ENCODE measurements at regions not wholly inside any gene's neighbourhood (a gene's known extent, or its start where the extent isn't known, plus 50 kb on each side); places are given as distances from the start of the nearest gene placed in this dataset.
"Not testable (repeated sequence)": the region's sequence is repeated elsewhere in the genome, so short reads cannot be mapped to it uniquely, and the experiment has no call there.

GRCh38 chr2:39568561-39569006 is 97.1 kb upstream of the TMEM178A start:
- Mint-ChIP-seq H3K36me3 (ENCODE audit: low read depth) (peaks cover 4% of the 10 kb centered on the region), H3K27me3 (no peaks in the 10 kb centered on the region), H3K27ac (no peak overlapping the region), H3K4me1 (ENCODE audit: low read depth) (no peaks in the 10 kb centered on the region), H3K9me3 (peaks cover 10% of the 10 kb centered on the region), H3K4me3 (no peak overlapping the region)

GRCh38 chr2:39570130-39570555 is 95.6 kb upstream of the TMEM178A start:
- Mint-ChIP-seq H3K4me1 (ENCODE audit: low read depth) (no peaks in the 10 kb centered on the region), H3K27me3 (no peaks in the 10 kb centered on the region), H3K4me3 (no peak overlapping the region), H3K36me3 (ENCODE audit: low read depth) (no peaks in the 10 kb centered on the region), H3K27ac (no peak overlapping the region), H3K9me3 (peaks cover 4% of the 10 kb centered on the region)

- no peak overlapping the region for H3K27ac Mint-ChIP-seq
- peaks cover 4% of the 10 kb centered on the region for H3K9me3 Mint-ChIP-seq
- no peaks in the 10 kb centered on the region for H3K4me1 Mint-ChIP-seq (ENCODE audit: low read depth)
- no peaks in the 10 kb centered on the region for H3K36me3 Mint-ChIP-seq (ENCODE audit: low read depth)
- no peak overlapping the region for H3K4me3 Mint-ChIP-seq
- H3K27me3 Mint-ChIP-seq = no peaks in the 10 kb centered on the region
Observed at GRCh38 chr2:39570614-39571013, 95.1 kb upstream of the TMEM178A start.

GRCh38 chr2:39571111-39571731 is 94.5 kb upstream of the TMEM178A start:
- H3K27ac Mint-ChIP-seq = no peak overlapping the region
- no peaks in the 10 kb centered on the region for H3K36me3 Mint-ChIP-seq (ENCODE audit: low read depth)
- no peaks in the 10 kb centered on the region for H3K27me3 Mint-ChIP-seq
- peaks cover 4% of the 10 kb centered on the region for H3K9me3 Mint-ChIP-seq
- no peaks in the 10 kb centered on the region for H3K4me1 Mint-ChIP-seq (ENCODE audit: low read depth)
- H3K4me3 Mint-ChIP-seq = no peak overlapping the region

GRCh38 chr2:39573276-39573675 is 92.4 kb upstream of the TMEM178A start:
- Mint-ChIP-seq H3K27ac (no peak overlapping the region), H3K4me3 (no peak overlapping the region), H3K9me3 (no peaks in the 10 kb centered on the region), H3K27me3 (no peaks in the 10 kb centered on the region), H3K4me1 (ENCODE audit: low read depth) (no peaks in the 10 kb centered on the region), H3K36me3 (ENCODE audit: low read depth) (no peaks in the 10 kb centered on the region)

- peaks cover 10% of the 10 kb centered on the region for H3K9me3 Mint-ChIP-seq
- no peaks in the 10 kb centered on the region for H3K36me3 Mint-ChIP-seq (ENCODE audit: low read depth)
- H3K27me3 Mint-ChIP-seq = peaks cover 10% of the 10 kb centered on the region
- no peaks in the 10 kb centered on the region for H3K4me1 Mint-ChIP-seq (ENCODE audit: low read depth)
- no peak overlapping the region for H3K27ac Mint-ChIP-seq
- H3K4me3 Mint-ChIP-seq = no peak overlapping the region
Observed at GRCh38 chr2:39581866-39582265, 83.9 kb upstream of the TMEM178A start.

GRCh38 chr2:39583213-39583612 is 82.5 kb upstream of the TMEM178A start:
- Mint-ChIP-seq H3K4me3 (no peak overlapping the region), H3K27me3 (peaks cover 10% of the 10 kb centered on the region), H3K27ac (no peak overlapping the region), H3K9me3 (peaks cover 13% of the 10 kb centered on the region), H3K36me3 (ENCODE audit: low read depth) (no peaks in the 10 kb centered on the region), H3K4me1 (ENCODE audit: low read depth) (no peaks in the 10 kb centered on the region)

- no peaks in the 10 kb centered on the region for H3K4me1 Mint-ChIP-seq (ENCODE audit: low read depth)
- no peak overlapping the region for H3K4me3 Mint-ChIP-seq
- peaks cover 13% of the 10 kb centered on the region for H3K9me3 Mint-ChIP-seq
Observed at GRCh38 chr2:39583781-39584180, 81.9 kb upstream of the TMEM178A start.

GRCh38 chr2:39584283-39584965 is 81.3 kb upstream of the TMEM178A start:
- H3K27me3 Mint-ChIP-seq = peaks cover 9% of the 10 kb centered on the region
- H3K4me3 Mint-ChIP-seq = no peak overlapping the region
- H3K36me3 Mint-ChIP-seq (ENCODE audit: low read depth) = no peaks in the 10 kb centered on the region
- H3K27ac Mint-ChIP-seq = no peak overlapping the region
- peaks cover 13% of the 10 kb centered on the region for H3K9me3 Mint-ChIP-seq
- H3K4me1 Mint-ChIP-seq (ENCODE audit: low read depth) = no peaks in the 10 kb centered on the region

More at GRCh38 chr2:39583781-39584180, 81.9 kb upstream of the TMEM178A start:
- H3K27ac Mint-ChIP-seq = no peak overlapping the region
- H3K27me3 Mint-ChIP-seq = peaks cover 10% of the 10 kb centered on the region
- no peaks in the 10 kb centered on the region for H3K36me3 Mint-ChIP-seq (ENCODE audit: low read depth)

GRCh38 chr2:39585531-39585930 is 80.2 kb upstream of the TMEM178A start:
- H3K4me1 Mint-ChIP-seq (ENCODE audit: low read depth) = not testable (repeated sequence)

GRCh38 chr2:39587168-39587567 is 78.5 kb upstream of the TMEM178A start:
- Mint-ChIP-seq H3K9me3 (peaks cover 5% of the 10 kb centered on the region), H3K27ac (no peak overlapping the region), H3K36me3 (ENCODE audit: low read depth) (no peaks in the 10 kb centered on the region), H3K27me3 (peaks cover 13% of the 10 kb centered on the region), H3K4me1 (ENCODE audit: low read depth) (no peaks in the 10 kb centered on the region), H3K4me3 (no peak overlapping the region)

More at GRCh38 chr2:39585531-39585930, 80.2 kb upstream of the TMEM178A start:
- not testable (repeated sequence) for H3K27me3 Mint-ChIP-seq; H3K4me3 Mint-ChIP-seq; H3K36me3 Mint-ChIP-seq (ENCODE audit: low read depth); H3K27ac Mint-ChIP-seq
- peaks cover 13% of the 10 kb centered on the region for H3K9me3 Mint-ChIP-seq

- Mint-ChIP-seq H3K4me3 (no peak overlapping the region), H3K27ac (no peak overlapping the region), H3K4me1 (ENCODE audit: low read depth) (no peaks in the 10 kb centered on the region), H3K9me3 (peaks cover 5% of the 10 kb centered on the region), H3K36me3 (ENCODE audit: low read depth) (no peaks in the 10 kb centered on the region), H3K27me3 (peaks cover 11% of the 10 kb centered on the region)
Observed at GRCh38 chr2:39587641-39588040, 78.1 kb upstream of the TMEM178A start.

GRCh38 chr2:39593439-39594393 is 72.0 kb upstream of the TMEM178A start:
- Mint-ChIP-seq H3K27me3 (peaks cover 6% of the 10 kb centered on the region), H3K4me3 (no peak overlapping the region), H3K4me1 (ENCODE audit: low read depth) (no peaks in the 10 kb centered on the region), H3K36me3 (ENCODE audit: low read depth) (no peaks in the 10 kb centered on the region), H3K9me3 (no peaks in the 10 kb centered on the region), H3K27ac (no peak overlapping the region)

GRCh38 chr2:39595116-39595515 is 70.6 kb upstream of the TMEM178A start:
- no peak overlapping the region for H3K27ac Mint-ChIP-seq
- no peaks in the 10 kb centered on the region for H3K36me3 Mint-ChIP-seq (ENCODE audit: low read depth)
- no peaks in the 10 kb centered on the region for H3K9me3 Mint-ChIP-seq
- H3K27me3 Mint-ChIP-seq = peaks cover 6% of the 10 kb centered on the region
- H3K4me3 Mint-ChIP-seq = no peak overlapping the region
- H3K4me1 Mint-ChIP-seq (ENCODE audit: low read depth) = no peaks in the 10 kb centered on the region

- Mint-ChIP-seq H3K27me3 (no peaks in the 10 kb centered on the region), H3K9me3 (no peaks in the 10 kb centered on the region), H3K4me1 (ENCODE audit: low read depth) (no peaks in the 10 kb centered on the region), H3K36me3 (ENCODE audit: low read depth) (no peaks in the 10 kb centered on the region), H3K4me3 (no peak overlapping the region), H3K27ac (no peak overlapping the region)
Observed at GRCh38 chr2:39597314-39597713, 68.4 kb upstream of the TMEM178A start.
